Lower leg skin (tissue), 3 donors: ENCODE measurements at regions not wholly inside any gene's neighbourhood (a gene's known extent, or its start where the extent isn't known, plus 50 kb on each side); places are given as distances from the start of the nearest gene placed in this dataset.

Experiments
- POLR2A ChIP-seq, 2 donors: fragments of 450-650 bp; IDR thresholded peaks; one replicate each; pipeline ENCODE4 v1.6.1; 2016 to 2017; ENCODE audit warnings: antibody characterized with exemption in 2 of 2, mild to moderate bottlenecking in 1 of 2, moderate library complexity in 1 of 2
- TF ChIP-seq, protein P1 (sequence below), 3 donors: fragments of 450-650 bp; IDR thresholded peaks; one replicate each; pipeline ENCODE4 v1.5.1; 2016; ENCODE audit warnings: antibody characterized with exemption in 3 of 3, mild to moderate bottlenecking in 3 of 3, moderate library complexity in 2 of 3

DNA sequence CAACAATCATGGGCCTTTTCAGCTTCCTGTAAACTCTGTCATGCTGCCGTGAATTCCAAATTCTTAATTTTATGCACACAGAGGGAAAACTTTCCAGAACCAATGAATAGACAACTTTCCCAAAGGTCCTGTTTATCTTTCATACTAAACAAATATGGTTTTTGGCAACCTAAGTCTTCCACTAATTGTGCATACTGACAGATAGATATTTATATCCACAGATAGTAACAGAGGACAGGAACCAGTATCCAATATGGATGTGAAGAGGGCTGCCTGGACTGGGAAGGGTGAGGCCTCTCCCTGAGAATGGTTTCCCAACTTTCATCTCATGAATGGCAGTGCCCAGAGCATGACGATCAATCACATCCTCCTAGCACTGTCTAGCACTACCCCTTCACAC is 80.4 kb downstream of the MRPL57 start:
- TF ChIP-seq, protein P1, sequence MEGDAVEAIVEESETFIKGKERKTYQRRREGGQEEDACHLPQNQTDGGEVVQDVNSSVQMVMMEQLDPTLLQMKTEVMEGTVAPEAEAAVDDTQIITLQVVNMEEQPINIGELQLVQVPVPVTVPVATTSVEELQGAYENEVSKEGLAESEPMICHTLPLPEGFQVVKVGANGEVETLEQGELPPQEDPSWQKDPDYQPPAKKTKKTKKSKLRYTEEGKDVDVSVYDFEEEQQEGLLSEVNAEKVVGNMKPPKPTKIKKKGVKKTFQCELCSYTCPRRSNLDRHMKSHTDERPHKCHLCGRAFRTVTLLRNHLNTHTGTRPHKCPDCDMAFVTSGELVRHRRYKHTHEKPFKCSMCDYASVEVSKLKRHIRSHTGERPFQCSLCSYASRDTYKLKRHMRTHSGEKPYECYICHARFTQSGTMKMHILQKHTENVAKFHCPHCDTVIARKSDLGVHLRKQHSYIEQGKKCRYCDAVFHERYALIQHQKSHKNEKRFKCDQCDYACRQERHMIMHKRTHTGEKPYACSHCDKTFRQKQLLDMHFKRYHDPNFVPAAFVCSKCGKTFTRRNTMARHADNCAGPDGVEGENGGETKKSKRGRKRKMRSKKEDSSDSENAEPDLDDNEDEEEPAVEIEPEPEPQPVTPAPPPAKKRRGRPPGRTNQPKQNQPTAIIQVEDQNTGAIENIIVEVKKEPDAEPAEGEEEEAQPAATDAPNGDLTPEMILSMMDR (IDR thresholded peaks at IDR 0.05) = no peak
- no peak for TF ChIP-seq POLR2A (IDR thresholded peaks at IDR 0.05)
